ENCODE measurements at regions not wholly inside any gene's neighbourhood (a gene's known extent, or its start where the extent isn't known, plus 50 kb on each side); places are given as distances from the start of the nearest gene placed in this dataset.

DNA sequence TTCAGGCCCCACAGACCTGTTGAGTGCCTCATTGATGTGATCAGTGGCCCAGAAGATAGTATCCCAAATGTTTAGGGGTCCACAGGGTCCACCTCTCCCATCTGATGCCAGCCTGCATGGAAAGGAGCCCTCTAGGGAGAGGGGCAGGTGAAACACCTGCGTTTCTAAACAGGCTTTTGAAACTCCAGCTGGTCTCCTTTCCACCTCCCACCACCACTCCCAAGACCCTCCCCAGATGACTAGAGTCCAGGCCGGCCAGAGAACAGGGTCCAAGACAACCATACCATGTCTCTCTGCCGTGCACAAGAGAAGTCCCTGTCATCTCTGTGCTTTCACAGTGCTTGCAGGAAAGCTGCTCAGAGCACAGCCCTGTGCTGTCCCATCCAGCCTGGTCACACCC lies 105.0 kb upstream of the NANOS1 start:
- TF ChIP-seq, protein P1, sequence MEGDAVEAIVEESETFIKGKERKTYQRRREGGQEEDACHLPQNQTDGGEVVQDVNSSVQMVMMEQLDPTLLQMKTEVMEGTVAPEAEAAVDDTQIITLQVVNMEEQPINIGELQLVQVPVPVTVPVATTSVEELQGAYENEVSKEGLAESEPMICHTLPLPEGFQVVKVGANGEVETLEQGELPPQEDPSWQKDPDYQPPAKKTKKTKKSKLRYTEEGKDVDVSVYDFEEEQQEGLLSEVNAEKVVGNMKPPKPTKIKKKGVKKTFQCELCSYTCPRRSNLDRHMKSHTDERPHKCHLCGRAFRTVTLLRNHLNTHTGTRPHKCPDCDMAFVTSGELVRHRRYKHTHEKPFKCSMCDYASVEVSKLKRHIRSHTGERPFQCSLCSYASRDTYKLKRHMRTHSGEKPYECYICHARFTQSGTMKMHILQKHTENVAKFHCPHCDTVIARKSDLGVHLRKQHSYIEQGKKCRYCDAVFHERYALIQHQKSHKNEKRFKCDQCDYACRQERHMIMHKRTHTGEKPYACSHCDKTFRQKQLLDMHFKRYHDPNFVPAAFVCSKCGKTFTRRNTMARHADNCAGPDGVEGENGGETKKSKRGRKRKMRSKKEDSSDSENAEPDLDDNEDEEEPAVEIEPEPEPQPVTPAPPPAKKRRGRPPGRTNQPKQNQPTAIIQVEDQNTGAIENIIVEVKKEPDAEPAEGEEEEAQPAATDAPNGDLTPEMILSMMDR (IDR thresholded peaks at IDR 0.05 in 2 of 3, conservative IDR thresholded peaks at IDR 0.05 in 1 of 3; ENCODE audit: borderline replicate concordance in 1 of 3, insufficient read depth in 1 of 3, low read depth in 2 of 3, low read length in 2 of 3): no peak
- TF ChIP-seq POLR2A (IDR thresholded peaks at IDR 0.05; ENCODE audit: borderline replicate concordance, extremely low read depth, insufficient read depth, insufficient read length) (no peak), YY1 (IDR thresholded peaks at IDR 0.05; ENCODE audit: extremely low read depth, insufficient replicate concordance, low read depth, low read length) (no peak), EZH2 (IDR thresholded peaks at IDR 0.05) (no peak), EZH2phosphoT487 (IDR thresholded peaks at IDR 0.05; ENCODE audit: borderline replicate concordance) (no peak), SRF (IDR thresholded peaks at IDR 0.05; ENCODE audit: low read depth) (no peak)
- TF ChIP-seq, protein P2, sequence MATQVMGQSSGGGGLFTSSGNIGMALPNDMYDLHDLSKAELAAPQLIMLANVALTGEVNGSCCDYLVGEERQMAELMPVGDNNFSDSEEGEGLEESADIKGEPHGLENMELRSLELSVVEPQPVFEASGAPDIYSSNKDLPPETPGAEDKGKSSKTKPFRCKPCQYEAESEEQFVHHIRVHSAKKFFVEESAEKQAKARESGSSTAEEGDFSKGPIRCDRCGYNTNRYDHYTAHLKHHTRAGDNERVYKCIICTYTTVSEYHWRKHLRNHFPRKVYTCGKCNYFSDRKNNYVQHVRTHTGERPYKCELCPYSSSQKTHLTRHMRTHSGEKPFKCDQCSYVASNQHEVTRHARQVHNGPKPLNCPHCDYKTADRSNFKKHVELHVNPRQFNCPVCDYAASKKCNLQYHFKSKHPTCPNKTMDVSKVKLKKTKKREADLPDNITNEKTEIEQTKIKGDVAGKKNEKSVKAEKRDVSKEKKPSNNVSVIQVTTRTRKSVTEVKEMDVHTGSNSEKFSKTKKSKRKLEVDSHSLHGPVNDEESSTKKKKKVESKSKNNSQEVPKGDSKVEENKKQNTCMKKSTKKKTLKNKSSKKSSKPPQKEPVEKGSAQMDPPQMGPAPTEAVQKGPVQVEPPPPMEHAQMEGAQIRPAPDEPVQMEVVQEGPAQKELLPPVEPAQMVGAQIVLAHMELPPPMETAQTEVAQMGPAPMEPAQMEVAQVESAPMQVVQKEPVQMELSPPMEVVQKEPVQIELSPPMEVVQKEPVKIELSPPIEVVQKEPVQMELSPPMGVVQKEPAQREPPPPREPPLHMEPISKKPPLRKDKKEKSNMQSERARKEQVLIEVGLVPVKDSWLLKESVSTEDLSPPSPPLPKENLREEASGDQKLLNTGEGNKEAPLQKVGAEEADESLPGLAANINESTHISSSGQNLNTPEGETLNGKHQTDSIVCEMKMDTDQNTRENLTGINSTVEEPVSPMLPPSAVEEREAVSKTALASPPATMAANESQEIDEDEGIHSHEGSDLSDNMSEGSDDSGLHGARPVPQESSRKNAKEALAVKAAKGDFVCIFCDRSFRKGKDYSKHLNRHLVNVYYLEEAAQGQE (IDR thresholded peaks at IDR 0.05; ENCODE audit: low read depth): no peak

Data from HCT116 (cell line).